ENCODE measurements at regions not wholly inside any gene's neighbourhood (a gene's known extent, or its start where the extent isn't known, plus 50 kb on each side); places are given as distances from the start of the nearest gene placed in this dataset.
"Not testable (repeated sequence)": the region's sequence is repeated elsewhere in the genome, so short reads cannot be mapped to it uniquely, and the experiment has no call there.

DNA sequence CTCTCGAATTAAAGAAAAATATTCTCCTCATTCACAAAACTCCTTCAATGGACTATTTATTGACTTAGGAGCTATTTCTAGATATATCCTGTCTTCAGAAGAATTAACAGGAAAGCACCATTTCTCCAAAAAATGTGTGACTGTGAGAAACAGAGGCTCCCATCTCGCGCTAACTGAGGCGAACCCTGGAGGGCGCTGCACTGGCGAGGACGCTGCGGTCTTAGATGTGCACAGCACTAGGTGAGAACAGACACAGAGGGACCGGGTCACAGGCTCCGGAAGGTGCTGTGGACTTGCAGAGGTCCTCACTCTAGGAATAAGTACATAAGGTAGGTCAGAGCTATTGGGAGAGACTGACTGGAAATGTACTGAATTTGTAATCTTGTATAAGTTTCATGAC is 229.7 kb upstream of the SLC35G4 start:
- DNase-seq = no peak

DNA sequence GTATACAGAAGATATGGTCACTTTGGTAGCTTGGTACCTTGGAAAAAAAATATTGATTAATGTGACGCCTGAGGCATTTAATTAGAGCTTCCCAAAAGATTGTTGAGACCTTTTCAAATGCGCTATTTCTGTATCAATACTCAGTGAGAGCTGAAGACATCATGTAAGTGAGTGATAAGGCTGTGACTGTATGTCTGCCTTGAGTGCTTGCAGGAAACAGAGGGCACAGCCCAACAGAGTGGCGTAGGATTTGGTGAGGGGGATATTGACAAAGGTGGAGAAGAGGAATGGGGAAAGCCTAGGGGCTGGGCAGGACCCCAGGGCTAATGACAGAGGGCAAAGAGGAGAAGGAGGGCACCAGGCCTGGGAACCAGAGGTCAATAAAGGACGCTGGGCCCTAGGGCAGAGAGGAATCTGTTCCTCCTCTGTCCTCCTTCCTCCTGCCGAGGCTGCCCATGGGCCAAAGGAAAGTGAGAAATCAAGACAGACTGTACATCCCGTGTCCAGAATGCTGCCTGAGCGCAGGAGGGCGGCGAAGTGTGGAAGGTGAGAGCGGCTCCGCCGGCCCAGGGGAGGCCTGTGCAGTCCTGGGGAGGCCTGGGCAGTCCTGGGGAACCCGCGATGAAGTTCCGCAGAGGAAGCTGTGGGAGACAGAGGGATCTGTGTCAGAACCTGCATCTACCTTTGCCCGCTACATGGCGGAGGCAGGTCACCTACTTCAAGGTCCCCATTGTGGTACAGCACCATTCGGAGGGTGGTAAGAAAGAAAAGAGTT is 228.6 kb upstream of the PIEZO2 start:
- DNase-seq = no peak

DNA sequence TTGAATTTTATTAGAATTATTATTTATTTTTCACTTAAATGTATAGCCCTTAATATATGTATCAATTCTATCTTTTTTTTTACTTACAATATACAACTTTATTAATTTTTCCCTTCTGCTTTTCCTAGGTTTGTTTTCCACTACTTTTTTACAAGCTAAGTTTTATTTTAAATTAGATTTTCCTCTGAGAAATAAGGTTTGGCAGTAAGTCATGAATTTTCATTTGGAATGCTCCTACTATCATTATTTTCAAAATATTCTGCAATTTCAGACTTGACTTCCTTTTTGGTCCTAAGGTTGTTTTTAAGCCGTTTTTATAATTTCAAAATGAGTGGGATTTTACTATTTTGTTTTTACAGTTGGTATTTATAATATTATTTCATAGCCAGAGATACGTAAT is 222.8 kb upstream of the PIEZO2 start:
- DNase-seq = no peak

DNA sequence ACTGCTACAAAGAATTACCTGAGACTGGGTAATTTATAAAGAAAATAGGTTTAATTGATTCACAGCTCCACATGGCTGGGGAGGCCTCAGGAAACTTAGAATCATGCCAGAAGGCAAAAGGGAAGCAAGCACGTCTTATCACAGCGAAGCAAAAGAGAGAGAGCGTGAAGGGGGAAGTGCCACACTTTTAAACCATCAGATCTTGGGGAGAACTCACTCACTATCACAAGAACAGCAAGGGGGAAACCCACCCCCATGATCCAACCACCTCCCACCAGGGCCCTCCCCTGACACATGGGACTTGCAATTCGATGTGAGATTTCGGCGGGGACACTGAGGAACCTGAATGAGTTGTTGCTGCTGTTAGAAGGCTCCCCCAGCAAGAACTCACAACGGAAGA is 220.2 kb upstream of the PIEZO2 start:
- DNase-seq = no peak

DNA sequence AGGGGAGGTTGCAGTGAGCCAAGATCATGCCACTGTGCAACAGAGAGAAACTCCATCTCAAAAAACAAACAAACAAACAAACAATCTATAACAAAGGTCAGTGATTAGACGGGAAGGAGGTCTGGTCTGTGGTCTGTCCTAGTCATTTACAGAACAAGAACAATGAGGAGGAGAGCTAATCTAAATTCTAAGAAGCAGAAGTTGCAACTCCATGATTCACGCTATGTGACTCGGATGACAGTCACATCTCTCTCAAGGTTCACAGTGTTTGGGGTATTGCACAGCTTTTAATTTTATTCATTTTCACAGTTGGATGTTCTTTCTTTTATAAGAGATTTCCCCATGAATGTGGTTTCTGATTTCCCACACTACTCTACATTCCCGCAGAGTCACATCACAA is 218.7 kb upstream of the PIEZO2 start:
- DNase-seq = no peak

DNA sequence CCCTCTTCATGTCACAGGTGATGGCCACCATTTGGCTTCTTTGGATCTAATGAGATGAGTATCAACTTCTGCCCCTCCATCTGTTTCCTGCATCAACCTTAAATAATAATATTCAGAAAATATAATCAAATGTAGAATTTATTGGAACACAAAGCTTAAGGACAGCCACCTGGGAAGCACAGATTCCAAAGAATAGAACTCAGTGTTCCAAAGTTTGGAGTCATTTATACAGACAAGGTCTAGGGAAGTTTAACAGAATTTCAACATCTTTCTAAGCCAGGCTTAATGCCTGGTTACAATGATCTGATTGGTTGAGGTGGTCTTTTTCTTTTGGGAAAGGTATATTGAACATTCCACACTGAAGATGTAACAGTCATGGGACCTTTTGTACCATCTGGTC is 218.0 kb upstream of the PIEZO2 start:
- no peak for DNase-seq

DNA sequence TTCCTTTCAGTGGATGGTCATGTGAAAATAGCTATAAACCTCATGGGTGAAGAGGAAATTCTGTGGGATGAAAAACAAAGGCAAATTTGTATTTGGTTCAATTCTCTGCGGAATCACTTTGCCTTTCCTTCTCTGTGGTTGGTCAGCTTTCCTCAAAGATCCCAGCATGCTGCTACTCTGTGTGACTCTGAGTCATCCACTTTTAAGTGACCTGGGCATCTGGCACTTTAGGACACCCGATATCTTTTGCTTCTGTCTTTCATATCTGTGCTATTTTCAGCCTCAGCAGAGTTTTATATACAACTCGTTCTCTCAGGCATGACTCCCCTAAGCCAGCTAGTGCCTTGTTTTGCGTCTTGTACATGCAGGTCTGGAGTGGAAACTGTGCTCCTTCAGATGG is 217.0 kb upstream of the PIEZO2 start:
- DNase-seq = no peak

DNA sequence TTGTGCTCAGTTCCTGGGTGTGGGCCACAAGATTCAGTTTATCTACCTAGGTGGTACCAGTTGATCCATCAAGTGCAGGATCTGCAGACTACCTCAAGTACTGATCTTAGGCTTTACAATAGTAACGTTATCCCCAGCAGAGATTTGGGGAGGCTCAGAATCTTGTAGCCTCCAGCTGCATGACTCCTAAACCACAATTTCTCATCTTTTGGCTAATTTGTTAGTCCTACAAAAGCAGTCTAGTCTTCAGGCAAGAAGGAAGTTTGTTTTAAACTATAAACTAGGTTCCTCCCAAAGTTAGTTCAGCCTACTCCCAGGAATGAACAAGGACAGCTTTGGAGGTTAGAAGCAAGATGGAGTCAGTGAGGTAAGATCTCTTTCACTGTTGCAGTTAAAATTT is 213.5 kb upstream of the PIEZO2 start:
- no peak for DNase-seq

DNA sequence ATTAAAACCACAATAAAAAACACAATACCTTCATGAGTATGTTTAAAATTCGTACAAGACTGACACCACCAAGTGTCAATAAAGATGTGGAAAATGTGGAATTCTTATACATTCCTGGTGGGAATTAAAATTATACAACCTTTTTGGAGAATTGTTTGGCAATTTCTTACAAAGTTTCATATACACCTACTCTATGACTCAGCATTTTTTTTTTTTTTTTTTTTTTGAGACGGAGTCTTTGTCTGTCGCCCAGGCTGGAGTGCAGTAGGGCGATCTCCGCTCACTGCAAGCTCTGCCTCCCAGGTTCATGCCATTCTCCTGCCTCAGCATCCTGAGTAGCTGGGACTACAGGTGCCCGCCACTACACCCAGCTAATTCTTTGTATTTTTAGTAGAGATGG is 212.5 kb upstream of the PIEZO2 start:
- DNase-seq = not testable (repeated sequence)

DNA sequence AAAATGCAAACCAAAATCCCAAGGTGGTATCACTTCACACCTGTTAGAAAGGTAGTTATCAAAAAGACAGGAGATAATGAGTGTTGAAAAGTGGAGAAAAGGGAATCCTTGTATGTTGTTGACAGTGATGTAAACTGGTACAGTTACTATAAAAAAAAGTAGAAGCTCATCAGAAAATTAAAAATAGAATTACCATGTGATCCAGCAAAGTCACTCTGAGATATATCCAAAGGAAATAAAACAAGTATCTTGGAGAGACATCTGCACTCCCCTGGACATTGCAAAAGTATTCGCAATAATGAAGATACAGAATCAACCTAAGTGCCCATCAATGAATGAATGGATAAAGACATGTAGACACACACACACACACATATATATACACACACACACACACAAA is 208.3 kb upstream of the PIEZO2 start:
- no peak for DNase-seq

DNA sequence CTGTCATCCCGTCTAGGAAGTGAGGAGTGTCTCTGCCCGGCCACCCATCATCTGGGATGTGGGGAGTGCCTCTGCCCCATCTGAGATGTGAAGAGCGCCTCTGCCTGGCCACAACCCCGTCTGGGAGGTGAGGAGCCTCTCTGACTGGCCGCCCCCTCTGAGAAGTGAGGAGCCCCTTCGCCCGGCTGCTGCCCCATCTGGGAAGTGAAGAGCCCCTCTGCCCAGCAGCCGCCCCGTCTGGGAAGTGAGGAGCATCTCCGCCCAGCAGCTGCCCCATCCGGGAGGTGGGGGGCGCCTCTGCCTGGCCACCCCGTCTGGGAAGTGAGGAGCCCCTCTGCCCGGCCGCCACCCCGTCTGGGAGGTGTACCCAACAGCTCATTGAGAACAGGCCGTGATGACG is 195.2 kb upstream of the PIEZO2 start:
- DNase-seq = not testable (repeated sequence)

DNA sequence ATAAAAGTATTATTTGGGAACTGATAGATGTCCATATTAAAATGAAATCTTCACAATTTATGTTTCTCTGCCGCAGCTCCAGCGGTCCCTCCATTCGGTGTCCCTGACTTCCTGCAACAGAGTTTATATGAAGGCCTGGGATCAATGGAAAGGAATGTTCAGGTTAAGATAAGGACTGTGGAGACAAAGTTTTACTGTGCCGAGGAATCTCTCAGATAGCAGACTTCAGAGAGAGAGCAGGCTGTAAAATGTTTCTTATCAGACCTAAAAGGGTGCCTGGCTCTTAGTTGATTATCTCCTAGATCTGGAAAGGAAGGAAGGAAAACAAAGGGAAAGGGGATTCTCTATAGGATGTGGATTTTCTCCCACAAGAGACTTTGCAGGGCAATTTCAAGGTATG is 193.7 kb upstream of the PIEZO2 start:
- no peak for DNase-seq

DNA sequence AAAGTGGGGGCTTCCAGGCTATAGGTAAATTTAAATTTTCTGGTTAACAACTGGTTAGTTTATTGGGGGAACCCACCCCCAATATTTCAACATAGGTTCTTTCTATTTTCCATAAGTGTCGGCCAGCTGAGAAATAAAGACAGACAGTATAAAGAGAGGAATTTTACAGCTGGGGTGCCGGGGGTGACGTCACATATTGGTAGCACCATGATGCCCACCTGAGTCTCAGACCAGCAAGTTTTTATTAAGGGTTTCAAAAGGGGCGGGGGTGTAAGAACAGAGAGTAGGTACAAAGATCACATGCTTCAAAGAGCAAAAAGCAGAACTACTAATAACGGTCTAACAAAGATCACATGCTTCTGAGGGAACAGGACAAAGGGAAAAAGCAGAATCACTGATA is 192.7 kb upstream of the PIEZO2 start:
- not testable (repeated sequence) for DNase-seq

DNA sequence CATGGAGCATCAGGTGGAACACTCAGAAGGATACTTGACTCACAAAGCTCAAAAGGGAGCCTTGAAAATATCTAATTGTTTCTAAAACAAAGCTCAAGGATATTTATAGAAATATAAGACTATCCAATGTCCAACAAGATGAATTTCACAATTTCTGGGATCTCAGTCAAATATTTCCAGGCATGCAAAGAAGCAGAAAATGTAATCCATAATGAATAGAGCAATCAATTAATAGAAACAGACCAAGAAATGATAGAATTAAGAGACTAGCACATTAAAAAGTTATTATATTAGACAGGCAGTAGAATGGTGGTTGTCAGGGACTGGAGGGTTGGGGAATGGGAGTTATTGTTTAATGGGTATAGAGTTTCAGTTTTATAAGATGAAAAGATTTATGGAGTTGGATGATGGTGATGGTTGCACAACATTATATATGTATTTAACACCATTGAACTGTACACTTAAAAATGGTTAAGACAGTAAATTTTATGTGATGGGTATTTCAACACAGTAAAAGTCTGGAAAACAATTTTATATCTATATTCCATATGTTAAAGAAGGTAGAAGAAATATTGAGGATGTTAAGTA is 189.9 kb upstream of the PIEZO2 start:
- no peak for DNase-seq

DNA sequence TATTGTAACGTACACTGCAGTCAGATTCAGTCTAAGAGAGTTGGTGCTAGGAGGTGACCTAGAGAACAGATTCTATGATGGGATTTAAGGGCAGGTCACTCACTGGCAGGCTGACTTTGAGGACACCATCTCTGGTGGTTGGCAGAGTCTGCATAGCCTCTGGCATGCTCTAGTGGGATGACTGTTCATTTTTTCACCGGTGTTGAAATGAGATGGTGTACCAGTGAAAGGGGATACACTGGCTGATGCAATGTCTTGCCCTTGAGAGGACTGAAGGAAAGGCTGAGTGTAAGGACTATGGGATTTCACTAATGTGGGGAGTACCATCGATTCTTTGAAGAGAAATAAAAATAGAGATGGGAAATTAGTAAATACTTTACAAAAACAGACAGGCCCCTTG is 186.9 kb upstream of the PIEZO2 start:
- DNase-seq = no peak

DNA sequence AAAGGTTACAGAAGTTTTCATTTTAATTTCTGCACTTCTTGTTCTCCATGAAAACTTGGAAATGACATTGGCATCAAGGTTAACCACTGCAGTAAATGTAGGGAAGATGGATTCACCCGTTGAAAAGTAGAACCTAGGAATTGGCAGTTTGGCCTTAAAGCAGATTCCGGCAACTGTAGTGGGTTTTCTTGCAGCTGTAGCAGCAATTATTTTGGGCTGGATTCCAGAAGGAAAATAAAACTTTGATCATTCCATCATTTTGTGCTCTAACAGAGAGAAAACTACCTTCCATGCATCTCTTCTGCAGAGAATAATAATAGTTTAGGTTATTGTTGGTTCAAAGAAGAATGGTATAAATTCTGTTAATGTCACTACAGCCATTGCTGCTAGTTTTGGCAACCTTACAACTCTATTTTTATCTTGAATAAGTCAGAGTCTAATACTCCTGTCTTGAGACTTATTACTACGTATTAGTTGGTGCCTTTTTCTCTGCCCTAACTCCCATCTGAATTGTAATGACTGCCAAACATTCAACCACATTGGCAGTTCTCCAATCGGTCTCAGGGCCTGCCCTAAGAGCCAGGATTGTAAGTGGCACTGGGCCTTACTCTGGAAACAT is 178.1 kb upstream of the PIEZO2 start:
- DNase-seq = no peak

DNA sequence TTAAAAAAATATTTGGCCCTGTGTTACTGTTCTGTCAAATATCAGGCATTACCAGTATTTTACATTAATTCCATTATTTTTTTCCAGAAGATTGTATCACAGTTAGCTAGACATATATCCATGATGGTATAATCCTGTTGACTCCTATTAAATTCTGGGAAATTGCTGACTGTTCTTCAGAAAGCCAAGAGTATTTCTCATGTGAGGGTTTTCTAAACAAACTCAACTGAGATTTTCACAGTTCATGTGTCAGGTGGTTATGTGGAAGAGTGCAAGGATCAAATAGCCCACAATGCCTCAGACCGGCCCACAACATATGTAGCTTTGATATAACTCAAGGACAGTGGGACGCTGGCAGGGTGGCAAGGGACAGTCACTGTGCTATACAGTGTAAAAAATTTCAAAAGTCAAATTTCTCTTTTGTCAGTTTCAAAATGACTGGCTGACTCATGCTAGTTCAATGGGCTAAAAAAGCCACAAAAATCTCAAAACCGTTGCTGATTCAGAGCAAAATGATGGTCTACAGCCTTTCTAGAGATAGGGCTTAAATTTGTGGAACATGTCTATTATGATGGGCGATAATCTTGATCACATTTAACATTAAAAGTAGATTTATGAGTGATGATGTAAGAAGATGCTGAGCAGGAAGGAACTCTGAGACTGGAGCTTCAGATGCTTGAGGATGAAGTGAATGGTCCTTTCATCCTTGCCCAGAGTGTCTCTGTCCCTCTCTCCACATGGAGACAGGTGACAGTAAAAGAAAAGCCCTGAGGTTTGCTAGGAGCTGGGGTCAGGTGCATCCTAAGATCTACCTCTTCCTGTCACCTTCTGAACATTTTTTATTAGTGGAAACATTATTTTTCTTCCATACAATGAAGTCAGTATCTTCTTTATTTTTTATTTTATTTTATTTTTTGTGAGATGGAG is 175.8 kb upstream of the PIEZO2 start:
- no peak for DNase-seq

DNA sequence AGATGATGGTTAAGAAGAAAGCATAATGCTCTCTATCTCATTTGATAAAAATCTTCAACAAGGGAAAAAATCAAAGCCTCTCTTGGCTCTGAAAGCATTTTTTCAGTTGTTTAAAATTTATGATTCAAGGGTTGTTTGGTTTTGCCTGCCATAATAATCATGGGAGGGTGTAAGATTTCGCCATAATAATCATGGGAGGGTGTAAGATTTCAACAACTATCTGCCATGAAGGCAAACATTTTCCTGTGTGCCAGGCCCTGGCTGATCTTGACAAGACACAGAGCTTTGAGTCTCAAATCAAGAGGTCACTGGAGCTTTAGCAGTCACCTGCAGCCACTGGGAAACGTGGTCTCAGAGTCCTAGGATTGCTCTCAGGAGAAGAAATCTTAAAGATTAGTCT is 175.1 kb upstream of the PIEZO2 start:
- DNase-seq = no peak

DNA sequence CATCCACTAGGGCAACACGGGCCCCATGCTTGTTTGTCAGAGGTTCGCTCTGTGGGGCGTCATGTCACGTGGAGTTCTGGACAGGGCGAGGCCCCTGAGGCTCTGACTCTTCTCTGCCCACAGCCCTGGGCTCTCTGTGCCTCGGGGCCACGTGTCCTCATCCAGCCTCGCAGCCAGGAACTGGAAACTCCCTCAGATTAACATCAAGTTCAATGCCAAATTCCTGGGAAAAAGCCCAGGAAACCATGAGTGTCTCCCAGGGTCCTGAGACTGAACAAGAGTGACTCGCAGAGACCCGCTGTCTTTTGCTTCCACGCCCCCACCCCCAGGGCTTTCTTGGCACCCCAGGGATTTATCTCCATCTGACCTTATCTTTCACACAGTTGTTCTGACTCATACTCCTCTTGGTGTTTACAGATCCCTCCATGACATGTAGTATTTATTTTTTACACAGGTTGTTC is 174.0 kb upstream of the PIEZO2 start:
- no peak for DNase-seq

DNA sequence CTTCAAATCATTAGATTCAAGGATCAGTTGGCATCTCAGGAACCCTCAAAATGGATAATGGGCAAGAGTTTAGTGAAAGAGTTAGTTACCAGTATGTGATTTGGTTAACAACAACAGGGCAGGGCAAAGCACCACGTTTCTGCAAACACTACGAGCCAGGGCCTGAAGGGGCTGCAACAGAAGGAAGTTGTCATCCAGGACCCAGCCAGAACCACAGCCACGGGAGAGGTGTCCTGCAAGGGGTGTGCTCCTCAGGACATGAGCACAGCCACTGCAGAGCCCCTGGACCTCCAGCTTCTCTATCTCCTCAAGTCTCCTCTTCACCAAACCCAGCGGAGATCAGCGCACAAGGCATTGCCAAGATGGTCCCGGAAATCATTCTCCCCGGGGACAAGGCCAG is 173.3 kb upstream of the PIEZO2 start:
- no peak for DNase-seq

DNA sequence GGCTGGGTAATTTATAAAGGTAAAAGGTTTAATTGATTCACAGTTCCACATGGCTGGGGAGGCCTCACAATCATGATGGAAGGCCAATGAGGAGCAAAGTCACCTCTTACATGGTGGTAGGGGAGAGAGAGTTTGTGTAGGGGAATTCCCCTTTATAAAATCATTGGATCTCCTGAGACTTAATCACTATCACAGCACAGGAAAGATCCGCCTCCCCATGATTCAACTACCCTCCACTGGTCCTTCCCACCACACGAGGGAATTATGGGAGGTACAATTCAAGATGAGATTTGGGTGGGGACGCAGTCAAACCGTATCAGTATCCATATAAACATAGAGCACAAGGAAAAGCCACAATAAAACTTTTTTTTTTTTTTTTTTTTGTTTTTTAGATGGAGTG is 172.6 kb upstream of the PIEZO2 start:
- no peak for DNase-seq

DNA sequence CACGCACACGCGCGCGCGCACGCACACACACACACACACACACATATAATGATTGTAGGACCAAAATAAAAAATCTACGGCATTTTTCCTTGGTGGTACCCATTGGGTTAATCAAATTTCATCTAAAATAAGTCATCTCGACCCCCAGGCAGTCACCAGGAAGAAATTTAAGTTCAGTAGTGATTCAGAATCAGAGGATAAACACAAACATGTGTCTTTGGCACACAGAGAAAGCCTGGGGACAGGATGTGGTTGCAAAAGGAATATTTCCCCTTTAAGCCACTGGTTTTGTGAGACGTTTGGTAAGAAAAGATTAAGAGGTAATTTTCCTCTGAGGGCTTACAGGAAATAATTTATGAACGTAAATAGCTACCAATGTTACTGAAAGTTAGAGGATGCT is 171.6 kb upstream of the PIEZO2 start:
- no peak for DNase-seq

DNA sequence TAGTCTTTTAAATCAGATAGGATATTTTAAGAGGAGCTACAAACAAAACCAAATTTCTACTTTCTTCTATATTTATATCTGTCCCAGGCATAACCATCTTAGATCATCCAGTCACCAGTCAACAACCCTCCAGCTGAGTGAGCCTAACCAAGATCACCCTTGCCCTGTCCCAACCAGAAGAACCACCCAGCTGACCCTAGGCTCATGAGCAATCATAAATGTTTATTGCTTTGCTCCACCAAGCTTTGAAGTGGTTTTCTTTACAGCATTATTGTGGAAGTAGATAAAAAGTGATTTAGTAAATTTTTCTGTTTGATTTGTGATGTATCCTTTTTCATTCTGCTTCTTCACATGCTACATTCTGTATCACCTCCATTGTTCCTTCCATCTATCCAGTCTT is 167.2 kb upstream of the PIEZO2 start:
- no peak for DNase-seq

Measured in CD4-positive, alpha-beta T cell treated with Interleukin-6 for 4 hours (primary cell).